SKM-1 treated with dmso at 0.1 percent for 144 hours (cell line): ENCODE measurements at regions not wholly inside any gene's neighbourhood (a gene's known extent, or its start where the extent isn't known, plus 50 kb on each side); places are given as distances from the start of the nearest gene placed in this dataset.
"Not testable (repeated sequence)": the region's sequence is repeated elsewhere in the genome, so short reads cannot be mapped to it uniquely, and the experiment has no call there.

ENCODE experiments used
- DNase-seq: peaks from one replicate; lab custom pipeline; 2025; ENCODE audit not compliant: unreplicated experiment; lab: John Stamatoyannopoulos, UW

DNA sequence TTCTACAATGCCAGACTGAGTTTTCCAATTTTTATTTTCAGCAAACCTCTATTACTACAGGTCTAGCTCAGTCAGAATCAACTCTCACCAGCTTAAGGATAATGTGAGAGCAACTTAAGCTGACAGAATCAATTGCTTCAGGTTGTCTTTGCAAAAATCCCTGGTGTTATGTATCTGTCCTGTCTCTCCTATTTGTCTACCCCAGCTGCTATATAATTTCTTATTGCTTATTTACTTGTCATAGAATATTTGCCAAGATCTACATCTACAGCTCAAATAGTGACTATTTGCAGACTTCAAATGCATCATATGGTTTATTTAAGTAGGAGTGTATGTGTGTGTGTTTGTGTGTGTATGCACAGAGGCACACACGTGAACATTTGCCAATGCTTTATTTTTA is 54.1 kb downstream of the FOXG1 start:
- no peak for DNase-seq

- no peak for DNase-seq
Measured at GRCh38 chr14:28821993-28822392, 55.4 kb downstream of the FOXG1 start.

DNA sequence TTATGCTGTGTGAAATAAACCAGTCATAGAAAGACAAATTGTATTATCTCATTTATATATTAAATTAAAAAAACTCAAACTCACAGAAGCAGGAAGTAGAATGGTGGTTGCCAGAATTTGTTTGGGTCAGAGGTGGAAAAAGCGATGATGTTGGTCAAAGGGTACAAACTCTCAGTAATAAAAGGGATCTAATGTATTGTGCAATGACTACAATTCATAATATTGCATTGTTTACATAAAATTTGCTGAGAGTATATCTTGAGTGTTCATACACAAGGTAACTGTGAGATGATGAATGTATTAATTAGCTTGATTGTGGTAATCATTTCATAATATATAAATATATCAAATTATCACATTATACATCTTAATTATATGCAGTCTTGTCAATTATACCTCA is 56.7 kb downstream of the FOXG1 start:
- DNase-seq = no peak

DNA sequence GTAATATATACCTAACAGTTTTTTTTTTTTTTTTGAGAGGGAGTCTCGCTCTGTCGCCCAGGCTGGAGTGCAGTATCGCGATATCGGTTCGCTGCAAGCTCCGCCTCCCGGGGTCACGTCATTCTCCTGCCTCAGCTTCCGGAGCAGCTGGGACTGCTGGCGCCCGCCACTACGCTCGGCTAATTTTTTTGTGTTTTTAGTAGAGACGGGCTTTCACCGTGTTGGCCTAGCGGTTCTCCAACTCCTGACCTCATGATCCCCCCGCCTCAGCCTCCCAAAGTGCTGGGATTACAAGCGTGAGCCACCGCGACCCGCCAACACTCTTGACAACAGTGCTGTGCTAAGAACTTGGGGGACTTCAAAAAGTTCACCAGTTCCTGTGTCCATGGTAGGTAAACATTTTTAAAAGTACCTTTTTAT is 63.5 kb downstream of the FOXG1 start:
- no peak for DNase-seq

DNA sequence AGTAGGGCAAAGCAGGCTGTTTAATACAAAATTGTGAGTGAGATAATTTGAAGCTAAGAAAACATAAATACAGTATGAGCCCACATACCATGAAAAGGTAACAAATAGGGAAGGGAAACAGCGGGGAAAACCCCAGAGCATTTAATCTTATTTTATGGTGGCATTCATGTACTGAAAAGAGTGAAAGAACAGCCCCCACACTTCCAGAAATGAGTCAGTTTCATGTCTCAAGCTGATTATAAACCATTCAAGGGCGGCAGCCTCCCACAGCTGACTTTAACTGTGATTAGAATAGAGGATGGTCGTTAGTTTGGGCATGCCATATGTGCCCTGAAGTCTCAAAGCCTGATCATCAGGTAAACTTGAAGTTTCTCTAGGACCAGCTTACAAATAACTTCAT is 64.5 kb downstream of the FOXG1 start:
- DNase-seq = no peak

- DNase-seq = not testable (repeated sequence)
Measured at GRCh38 chr14:28842569-28842968, 76.0 kb downstream of the FOXG1 start.

DNA sequence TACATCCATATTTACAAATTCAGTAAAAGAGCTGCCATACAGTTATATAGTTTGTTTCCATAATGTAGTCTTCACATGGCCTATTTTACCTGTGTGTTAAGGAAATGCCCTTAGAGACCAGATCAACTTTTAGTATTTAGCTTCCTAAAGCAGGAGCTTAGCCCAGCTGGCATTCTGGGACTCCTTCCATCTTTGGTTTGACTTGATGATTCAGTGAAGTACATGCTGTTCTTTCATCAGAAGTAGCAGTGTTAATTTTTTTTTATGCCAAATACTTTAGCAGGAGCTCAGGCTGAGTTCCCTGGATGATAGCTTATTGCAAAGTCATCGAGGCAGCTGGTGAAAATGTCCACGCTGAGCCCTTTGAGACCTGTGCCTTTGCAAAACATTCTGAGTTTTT is 101.0 kb downstream of the FOXG1 start:
- DNase-seq = no peak

DNA sequence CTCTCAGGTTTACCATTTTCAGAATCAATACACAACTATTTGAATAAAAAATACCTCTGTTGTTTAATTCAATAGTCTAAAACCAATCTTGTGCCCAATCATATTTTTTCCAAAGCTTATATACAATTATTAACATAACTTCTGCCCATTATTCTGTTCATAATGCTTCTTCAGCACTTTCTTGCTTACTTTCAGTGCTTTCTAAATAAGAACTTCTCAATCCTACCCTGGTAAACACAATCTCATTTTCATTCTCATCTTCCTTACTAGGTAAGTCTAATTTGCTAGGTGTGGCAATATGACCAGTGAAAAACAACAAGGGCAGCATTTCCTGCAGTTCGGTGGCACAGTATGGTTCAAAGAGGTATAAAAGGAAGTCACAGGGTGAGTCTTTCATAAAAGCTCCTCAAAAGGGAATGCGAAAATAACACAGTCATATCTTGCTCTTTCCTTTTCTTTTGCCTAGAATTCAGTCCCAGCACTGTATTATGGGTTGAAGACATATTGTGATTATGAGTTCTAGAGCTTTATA is 103.5 kb downstream of the FOXG1 start:
- DNase-seq = no peak

DNA sequence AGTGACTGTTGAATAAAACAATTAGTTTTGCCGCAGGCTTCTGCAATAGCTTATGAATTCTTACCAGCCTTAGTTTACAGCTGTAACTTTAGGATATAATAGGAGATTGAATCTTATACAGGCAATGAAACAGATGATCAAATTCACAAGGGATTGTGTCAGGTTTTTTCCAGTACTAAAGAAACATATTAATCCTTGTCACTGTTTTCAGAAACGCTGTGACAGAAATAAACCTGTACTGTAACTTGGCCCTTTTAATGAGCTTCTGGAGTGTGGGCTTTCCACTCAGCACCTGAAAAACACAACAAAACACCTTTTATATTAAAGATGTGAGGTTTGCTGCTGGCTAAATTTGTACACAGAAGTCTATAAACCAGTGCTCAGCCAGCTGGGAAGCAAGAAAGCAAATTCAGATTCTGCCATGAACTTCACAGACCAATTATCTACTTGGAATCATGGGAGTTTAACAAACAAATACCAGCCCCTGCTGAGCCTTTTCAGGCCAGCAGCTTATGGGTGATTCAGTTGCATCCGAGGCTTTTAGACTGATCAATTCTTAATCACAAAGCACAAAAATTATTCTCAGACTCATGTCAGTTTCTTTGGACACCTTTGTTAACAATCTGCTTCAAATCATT is 109.5 kb downstream of the FOXG1 start:
- no peak for DNase-seq

DNA sequence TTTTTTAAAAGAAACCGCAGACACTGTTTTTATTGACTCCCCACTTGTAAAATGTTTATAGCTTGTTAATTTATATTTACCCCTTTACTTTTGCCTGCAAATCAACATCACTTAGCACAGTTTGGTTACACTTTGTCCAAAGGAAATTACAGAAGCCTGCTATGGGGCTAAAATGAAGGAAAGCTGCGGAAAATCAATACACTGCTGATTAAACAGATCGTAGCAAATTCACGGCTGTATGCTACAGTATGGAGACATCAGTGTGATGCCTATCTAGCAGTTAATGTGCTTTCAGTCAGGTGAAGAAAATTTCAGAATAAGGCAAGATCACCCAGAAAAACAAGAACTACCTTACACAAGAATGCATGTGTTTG is 110.0 kb downstream of the FOXG1 start:
- DNase-seq = no peak

DNA sequence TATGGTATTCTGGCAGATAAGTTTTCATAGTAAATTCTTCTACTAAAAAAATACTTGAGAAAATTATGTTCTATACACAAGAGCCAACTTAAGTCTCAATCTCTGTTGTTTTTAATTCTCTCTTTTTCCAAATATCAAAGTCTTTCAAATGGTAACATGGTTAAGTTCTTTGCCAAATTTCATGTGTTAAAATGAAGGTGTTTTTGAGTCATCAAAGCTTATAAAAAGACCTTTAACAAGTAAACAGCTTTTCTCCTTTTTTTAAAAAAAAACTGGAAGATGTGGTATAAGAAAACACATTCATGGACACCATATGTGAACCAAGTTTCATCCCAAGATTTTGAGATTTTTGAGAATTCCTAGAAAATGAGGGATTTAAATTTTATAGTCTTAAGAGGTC is 111.3 kb downstream of the FOXG1 start:
- DNase-seq = no peak

DNA sequence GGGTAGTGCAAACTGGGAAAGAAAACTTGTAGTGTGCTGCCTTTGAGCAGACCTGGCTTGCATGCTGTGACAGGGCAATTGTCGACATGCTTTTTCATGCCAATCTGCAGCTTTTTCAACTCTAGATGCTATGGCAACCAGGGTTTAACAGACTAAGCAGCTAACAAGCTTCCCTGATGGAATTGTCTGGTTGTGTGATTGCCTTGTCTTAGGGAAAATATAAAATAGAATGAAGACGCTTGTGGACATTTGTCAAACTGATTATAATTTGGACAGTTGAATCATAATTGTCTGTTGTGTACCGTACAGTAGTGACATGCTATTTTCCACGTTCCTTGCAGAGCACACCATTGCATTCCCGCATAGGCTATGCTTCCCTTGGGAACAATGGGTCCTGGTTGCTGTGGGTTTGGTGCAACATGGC is 113.0 kb downstream of the FOXG1 start:
- DNase-seq = no peak

- DNase-seq = no peak
Measured at GRCh38 chr14:28886940-28887339, 120.4 kb downstream of the FOXG1 start.

- no peak for DNase-seq
Measured at GRCh38 chr14:28895389-28895788, 128.8 kb downstream of the FOXG1 start.

DNA sequence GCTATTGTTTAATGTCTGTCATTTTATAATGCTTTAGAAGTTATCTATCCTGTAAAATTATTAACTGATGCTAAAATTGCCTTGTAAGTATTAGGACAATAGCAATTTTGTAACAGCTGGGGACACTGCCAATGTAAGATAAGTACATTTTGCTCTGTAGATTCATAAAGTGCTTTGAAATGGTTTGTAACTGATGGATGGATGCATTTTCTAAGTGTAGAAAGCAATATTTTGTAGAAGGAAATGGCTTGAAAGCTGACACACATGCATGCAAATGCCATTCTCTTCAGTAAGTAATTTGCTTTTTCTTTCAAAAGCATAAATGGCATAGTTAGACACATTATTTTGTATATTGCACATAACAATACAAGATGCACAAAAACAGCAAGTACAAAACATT is 129.8 kb downstream of the FOXG1 start:
- no peak for DNase-seq

DNA sequence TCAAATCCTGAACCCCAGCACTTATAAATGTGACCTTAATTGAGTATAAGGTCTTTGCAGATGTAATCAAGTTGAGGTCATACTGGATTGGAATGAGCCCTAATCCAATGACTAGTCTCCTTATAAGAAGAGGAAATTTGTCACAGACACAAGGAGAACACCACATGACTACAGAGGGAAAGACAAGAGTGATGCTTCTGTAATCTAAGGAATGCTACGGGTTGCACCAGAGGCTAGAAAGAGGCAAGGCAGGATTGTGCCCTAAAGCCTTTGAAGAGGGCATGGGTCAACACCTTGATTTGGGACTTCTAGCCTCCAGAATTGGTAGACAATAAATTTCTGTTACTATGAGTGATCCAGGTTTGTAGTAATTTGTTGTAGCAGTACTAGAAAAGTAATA is 135.0 kb downstream of the FOXG1 start:
- no peak for DNase-seq

DNA sequence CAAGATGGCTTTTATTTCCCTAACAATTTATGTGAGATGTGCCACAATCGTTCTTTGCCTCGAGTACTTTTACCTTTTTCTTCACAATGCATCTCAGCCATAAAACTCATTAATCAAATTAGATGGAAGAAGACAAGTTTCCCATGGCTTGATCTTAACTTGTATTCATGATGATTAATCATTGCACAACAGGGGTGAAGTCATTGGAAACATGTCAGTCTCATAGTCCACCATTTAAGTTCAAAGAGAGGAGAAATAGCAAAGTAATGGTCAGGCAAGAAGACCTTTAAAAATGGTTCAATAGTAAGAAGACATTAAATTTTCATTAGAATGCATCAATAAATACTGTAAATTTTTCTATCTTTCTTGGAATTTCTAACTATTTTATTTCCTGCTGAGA is 136.3 kb downstream of the FOXG1 start:
- DNase-seq = no peak

DNA sequence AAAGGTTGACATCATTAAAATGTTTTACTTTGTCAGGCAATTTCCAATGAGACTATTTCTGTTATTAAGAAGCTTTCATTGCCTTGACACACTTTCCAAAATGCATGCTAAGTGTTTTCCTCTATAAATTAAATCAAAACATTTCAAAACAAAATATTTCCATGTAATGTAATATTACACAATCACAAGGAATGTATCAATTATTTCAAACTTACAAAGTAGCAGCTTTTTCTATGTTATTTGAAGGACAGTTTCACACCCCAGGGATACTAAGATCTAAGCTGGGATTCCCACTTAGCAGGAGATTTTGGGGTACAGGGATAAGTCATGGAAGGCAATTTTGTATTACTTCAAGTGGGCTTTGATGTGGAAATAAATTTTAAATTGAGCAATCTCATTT is 144.9 kb downstream of the FOXG1 start:
- DNase-seq = no peak

DNA sequence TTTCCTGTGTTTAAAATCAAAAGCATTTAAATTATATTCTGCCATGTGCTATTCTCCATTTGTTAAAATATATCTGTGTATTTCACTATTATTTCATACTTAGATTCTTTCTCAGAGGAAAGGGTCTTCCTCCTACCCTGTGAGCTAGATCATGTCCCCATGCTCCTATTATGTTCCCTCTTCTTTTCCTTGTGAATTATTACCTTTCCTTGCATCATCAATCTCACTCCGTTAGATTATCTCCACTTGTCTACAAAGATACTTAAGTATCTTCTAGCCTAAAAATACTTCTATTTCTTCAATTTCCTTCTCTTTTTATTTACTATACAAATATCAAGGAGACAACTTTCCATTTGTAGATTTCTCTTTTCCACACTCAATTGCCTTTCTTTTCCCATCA is 146.5 kb downstream of the FOXG1 start:
- DNase-seq = no peak

- no peak for DNase-seq
Measured at GRCh38 chr14:28926122-28926521, 159.5 kb downstream of the FOXG1 start.

DNA sequence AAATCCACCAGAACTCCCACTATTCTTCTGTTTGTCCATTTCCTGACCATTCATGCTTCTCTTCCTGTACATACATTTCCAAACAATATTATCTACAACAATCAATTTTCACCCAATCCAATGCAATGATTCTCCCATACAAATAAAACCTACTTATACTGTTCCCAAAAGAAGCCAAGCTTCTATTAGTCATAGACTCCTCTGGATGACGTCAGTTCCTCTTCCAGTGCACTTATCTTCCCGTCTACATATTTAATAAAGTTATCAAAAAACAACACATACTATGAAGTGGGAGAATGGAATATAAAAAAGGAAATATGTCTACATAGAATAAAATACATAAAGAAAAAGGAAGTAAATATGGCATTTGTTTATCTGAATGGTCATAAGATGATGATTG is 165.4 kb downstream of the FOXG1 start:
- DNase-seq = no peak

- no peak for DNase-seq
Measured at GRCh38 chr14:28936601-28937000, 170.0 kb downstream of the FOXG1 start.

DNA sequence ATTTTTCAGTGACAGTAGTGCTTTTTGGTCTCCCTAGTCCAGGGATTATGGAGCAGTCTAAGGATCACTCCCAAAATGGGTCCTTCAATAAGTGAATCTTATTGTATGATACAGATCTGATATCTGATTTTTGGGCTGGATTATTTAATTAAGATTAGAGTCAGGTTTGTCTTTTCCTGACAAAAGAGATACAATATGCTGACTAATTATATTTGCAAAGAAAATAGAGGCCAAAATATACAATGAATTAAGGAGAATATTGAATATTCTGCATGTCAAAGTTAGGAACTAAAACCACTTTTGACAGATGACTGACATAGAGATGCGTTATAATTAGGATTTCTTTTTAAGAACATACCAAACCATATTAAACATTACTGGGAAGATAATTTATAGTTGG is 175.2 kb downstream of the FOXG1 start:
- no peak for DNase-seq
